C4-2B (cell line): ENCODE measurements at regions not wholly inside any gene's neighbourhood (a gene's known extent, or its start where the extent isn't known, plus 50 kb on each side); places are given as distances from the start of the nearest gene placed in this dataset.

Experiments used
- H3K27ac ChIP-seq: fragments of 450-650 bp; 2 replicates; pipeline ENCODE4 v1.5.1; 2017
- ZFX ChIP-seq: fragments of 450-650 bp; IDR thresholded peaks from 2 replicates; pipeline ENCODE4 v1.6.1; 2017
- TF ChIP-seq, protein P1 (sequence below): fragments of 450-650 bp; conservative IDR thresholded peaks from 2 replicates; pipeline ENCODE4 v1.5.1; 2017; ENCODE audit warnings: mild to moderate bottlenecking

- TF ChIP-seq ZFX, result no peak
- TF ChIP-seq, protein P1, sequence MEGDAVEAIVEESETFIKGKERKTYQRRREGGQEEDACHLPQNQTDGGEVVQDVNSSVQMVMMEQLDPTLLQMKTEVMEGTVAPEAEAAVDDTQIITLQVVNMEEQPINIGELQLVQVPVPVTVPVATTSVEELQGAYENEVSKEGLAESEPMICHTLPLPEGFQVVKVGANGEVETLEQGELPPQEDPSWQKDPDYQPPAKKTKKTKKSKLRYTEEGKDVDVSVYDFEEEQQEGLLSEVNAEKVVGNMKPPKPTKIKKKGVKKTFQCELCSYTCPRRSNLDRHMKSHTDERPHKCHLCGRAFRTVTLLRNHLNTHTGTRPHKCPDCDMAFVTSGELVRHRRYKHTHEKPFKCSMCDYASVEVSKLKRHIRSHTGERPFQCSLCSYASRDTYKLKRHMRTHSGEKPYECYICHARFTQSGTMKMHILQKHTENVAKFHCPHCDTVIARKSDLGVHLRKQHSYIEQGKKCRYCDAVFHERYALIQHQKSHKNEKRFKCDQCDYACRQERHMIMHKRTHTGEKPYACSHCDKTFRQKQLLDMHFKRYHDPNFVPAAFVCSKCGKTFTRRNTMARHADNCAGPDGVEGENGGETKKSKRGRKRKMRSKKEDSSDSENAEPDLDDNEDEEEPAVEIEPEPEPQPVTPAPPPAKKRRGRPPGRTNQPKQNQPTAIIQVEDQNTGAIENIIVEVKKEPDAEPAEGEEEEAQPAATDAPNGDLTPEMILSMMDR, result no peak
- no peak overlapping the region for H3K27ac ChIP-seq
These were observed 58.2 kb upstream of the RXRA start for GRCh38 chr9:134267881-134268724.

GRCh38 chr9:134268747-134269146 lies 57.5 kb upstream of the RXRA start:
- no peak overlapping the region for H3K27ac ChIP-seq
- no peak for TF ChIP-seq ZFX
- TF ChIP-seq, protein P1, result no peak

DNA sequence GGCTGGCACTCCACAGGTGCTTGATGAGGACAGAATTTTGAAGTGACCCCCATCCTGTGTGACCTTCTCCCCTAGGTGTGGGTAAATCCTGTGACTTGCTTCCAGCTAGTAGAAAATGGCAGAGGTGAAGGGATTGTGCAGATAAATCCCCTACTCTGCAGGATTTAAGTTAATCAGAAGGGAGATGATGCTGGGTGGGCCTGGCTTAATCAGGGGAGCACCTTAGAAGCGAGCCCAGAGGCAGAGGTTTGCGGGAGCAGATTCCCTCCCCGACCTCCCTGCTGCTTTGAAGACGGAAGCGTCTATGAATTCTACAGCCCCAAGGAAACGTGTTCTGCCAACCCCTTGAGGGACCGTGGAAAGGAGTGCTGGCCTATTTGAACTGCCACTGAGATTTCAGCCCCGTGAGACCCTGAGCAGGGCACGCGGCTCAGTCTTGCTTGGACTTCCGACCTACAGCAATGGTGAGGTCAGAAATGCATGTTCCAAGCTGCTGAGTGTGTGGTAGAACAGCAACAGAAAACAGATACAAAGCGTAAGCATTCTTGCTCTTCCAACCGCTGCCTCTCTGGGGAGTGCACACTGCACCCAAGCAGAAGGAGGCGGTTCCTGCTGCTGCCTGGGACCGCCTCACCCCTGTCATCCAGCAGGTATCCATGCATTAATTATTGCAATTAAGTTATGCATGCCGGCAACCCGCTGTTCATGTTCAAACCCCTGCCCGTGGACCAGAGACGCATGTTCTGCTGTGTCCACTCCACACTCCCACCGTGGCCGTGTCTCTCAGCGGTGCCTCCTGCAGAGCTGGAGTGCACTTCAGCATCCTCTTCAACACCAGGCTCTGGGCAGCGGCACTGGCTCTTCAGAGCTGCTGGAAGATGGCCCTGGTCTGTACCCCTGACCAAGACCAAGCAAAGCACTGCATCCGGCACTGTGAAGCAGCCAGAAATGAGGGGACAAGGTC lies 54.6 kb upstream of the RXRA start:
- TF ChIP-seq ZFX, result no peak
- TF ChIP-seq, protein P1, result no peak
- no peak overlapping the region for H3K27ac ChIP-seq

DNA sequence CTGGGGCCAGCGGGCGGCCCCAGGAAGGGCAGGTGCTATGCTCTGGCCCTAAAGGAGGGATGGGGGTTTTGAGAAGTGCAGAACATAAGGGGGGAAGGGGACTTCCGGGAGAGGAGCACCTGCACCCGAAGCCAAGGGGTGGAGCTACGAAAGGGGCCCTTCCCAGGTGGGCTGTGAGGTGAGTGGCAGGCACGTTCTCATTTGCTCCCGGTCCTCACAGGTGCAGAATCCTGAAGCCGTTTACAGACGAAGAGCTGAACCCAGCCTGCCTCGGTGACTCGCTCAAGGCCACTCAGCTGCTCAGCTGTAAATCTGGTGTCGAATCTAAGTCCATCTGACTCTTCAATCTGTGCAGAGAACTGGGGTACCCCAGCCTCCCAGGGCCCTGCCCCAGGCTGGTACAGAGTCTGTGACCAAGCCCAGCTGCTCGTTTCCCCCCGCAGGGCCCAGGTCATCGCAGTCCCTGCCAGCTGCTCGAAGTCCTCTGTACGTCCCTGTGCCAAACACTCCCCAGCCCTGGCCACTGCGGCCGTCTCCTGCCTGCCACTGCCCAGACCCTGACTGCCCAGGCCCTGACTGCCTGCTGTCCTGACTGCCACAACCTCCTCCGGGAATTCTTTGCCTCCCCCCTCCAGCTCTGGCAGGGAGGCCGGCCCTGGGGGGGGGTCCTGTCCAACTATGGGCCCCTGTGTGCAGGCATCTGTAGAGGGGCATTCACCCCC lies 53.8 kb upstream of the RXRA start:
- H3K27ac ChIP-seq, result no peak overlapping the region
- TF ChIP-seq, protein P1, result no peak
- TF ChIP-seq ZFX, result no peak

- no peak overlapping the region for H3K27ac ChIP-seq
- no peak for TF ChIP-seq ZFX
- TF ChIP-seq, protein P1, result no peak
These were observed 52.6 kb upstream of the RXRA start for GRCh38 chr9:134273647-134274046.

DNA sequence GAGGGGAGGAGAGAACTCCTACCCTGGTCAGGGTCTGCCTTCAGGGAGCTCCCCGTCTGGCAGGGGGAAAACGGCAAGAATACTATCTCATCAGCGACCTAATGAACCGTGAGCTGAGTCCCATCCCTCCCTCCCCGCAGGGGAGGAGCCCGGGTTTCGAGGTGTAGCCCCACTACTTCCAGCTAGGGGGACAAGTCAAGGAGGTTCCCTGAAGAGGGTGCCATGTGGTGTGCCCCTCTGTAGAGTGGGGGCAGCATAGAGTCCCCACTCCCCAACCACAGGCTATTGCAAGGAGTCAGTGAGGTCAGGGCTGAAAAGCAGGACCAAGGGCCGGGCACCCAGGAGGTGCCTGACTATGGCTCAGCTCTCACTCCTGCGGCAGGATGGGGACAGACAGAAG lies 50.9 kb upstream of the RXRA start:
- no peak overlapping the region for H3K27ac ChIP-seq
- no peak for TF ChIP-seq ZFX
- TF ChIP-seq, protein P1, result no peak
